GM19193 (cell line): ENCODE measurements at regions not wholly inside any gene's neighbourhood (a gene's known extent, or its start where the extent isn't known, plus 50 kb on each side); places are given as distances from the start of the nearest gene placed in this dataset.

Source experiments
- POLR2A ChIP-seq: IDR thresholded peaks from 4 replicates; pipeline ENCODE4 v1.6.1; 2011; ENCODE audit not compliant: insufficient read depth, insufficient read length; ENCODE audit errors: extremely low read depth

DNA sequence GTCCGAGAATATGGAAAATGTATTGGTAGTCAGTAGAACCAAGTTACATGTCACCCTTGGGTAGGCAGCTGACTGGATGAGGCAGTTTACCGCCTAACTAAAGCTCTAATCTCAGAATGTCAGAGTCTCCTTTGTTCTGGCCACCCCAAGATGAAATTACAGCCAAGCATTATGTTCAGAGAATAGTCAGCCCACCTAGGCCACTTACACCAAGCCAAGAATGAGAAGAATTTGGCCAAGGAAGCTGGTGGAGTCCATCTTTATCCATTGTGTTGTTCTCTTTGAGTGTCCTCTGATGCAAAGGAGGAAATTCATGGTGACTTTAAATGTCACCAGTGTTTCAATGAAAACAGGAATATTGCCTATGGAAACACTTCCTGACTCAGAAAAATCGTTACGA, 275.1 kb upstream of the MAP3K1 start:
- TF ChIP-seq POLR2A = no peak

DNA sequence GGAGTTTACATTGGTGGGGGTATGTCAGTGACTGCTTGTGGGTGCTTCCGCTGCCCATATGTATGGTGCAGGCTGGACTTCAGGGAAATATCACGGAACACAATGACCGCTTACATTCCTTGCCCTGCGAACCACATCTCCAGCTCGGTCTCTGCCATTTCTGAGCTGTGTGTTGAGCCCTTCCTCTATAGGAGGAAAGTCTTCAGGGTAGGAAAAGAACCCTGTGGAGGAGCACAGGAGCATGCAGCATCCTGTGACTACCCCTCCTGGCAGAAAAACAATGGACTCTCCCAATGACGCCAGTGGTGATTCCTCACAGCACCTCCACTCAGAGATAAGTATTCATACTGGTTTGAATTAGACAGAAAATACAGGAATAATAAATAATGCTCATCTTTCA, 276.8 kb upstream of the MAP3K1 start:
- no peak for TF ChIP-seq POLR2A

DNA sequence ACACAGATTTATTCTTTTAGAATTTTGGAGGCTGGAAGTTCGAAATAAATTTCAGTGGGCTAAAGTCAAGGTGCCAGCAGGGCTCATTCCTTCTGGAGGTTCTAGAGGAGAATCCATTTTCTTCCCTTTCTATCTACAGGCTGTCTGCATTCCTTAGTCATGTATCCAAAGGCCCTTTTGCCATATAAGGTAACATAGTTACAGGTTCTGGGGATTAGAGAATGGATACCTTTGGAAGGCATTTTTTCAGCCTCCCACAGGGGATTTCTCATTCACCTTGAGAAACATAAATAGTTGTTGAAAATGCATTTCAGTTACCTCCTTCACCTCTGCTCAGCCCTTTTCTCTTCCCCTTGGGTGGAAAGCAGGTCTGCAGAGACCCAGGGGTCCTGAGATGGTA, 280.0 kb upstream of the MAP3K1 start:
- TF ChIP-seq POLR2A = no peak

DNA sequence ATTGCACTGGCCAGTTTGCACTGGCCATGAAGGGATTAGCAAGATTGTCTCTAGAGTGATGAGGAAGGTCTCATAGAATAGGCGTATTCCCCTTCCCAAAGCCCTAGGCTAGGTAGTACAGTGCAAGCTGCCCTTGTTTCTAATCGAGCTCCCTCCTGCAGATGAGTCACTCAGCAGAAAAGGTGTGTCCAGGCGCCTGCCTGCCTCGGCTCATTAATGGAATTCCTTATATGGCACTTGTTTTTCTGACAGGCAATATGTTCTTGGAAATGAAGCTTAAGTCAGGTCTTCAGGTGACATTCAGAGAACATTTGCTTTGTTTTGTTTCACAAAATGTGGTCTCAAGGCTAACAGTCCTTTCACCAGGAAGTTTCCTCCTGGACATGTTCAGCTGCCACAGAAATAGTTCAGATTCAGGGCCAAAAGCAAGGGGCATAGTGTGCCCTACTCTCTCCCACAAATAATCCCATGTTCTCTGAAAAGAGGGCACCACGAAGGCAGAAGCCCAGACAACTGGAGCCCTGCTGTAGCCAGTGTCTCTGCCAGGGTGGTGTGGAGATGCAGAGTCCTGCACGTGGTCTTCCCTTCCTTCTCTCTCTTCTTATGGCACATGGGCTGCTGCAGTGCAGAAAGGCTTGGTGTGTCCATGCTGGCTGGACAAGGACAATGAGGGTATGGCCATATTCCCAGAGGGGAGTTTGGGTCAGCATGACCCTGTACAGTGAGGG, 281.1 kb upstream of the MAP3K1 start:
- TF ChIP-seq POLR2A = no peak

DNA sequence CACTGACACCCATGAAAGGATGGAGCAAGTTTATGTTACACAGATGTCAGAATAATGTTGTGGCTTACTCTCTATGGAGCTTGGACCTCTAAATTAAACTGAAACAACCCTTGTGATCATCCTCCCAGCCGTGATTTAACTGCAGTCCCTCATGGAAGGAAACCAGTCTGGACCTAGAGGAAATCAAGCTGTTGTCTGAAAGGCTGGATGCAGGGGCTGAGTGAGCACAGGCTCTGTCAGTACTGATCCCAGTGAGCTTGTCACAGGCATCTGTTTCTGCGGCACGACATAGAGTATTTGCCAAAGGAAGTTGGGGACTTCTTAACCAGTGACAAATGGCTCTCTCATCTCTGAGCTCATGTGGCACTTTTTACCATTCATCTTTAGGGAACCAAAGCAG, 282.9 kb upstream of the MAP3K1 start:
- no peak for TF ChIP-seq POLR2A

DNA sequence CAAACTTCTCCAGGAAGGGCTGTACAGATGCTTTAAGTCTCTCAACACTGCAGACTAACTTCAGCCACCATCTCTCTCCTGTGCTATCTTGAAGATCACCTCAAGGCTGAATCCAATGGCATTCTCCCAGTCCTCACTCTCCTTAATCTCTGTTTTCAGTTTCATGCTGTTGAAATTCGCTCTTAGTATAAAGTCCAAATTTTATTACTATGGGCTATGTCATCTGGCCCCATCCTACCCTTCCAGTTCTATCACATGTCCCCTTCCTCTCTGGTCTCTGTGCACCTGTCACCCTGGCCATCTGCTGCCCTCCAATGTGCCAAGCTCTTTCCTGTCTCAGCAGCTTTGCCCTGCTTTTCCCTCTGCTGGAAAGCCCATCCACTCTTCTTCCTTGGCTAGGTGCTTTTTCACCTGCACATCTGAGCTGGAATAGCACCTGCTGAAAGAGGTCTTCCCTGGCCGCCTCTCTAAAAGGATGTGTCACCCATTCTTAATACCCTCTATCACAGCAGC, 284.7 kb upstream of the MAP3K1 start:
- TF ChIP-seq POLR2A = no peak

DNA sequence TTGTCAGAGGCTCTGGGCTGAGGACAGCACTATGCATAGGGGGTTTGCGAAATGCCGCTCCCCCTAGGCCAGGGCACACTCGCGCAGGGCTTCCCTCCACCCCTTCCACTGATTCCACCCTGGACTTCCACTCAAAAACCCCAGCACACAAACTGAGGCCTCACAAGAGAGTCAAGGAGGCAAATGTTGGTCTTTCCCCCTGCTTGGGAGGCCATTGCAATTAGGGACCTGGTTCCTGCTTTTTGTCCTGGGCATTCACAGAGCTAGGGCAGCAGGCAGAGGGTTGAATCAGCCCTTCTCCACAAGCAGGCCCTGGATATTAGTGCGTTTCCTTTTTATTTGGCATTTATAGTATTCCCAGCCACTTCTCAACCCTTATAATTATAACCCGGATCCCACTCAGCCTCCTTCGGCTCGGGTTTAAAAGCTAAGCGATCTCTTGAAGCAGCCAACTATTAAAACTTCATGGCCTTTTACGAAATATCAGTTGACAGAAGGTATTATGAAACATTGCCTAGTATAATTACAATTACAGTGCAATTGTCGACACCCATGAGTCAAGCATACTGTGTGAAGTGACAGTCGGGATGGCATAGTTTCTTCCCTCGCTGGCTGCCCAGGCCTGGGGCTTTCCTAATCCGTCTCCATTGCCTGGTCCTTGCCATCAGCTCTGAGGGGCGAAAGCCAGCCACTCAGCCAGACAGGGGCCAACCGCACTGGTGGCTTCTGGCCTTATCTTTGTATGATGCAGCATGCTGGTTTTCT, 285.5 kb upstream of the MAP3K1 start:
- TF ChIP-seq POLR2A = no peak

DNA sequence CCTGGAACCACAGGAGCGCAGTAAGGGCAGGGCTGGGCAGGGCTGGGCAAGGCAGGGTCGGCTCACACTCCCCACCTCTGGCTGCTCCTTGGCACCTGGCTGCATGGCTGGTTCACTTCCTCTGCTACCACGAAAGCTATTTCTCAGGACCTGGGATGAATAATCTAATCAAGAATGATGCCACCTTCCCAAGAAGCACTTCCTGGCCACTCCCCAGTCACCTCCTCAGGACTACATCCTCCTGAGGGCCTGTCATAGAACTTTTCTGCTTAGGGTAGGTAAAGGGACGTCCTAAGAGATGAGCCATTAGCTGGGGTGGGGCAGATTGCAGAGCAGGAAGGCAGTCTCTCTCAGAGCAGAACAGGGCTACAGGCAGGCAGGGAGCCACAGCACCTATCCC, 288.2 kb upstream of the MAP3K1 start:
- TF ChIP-seq POLR2A = no peak

DNA sequence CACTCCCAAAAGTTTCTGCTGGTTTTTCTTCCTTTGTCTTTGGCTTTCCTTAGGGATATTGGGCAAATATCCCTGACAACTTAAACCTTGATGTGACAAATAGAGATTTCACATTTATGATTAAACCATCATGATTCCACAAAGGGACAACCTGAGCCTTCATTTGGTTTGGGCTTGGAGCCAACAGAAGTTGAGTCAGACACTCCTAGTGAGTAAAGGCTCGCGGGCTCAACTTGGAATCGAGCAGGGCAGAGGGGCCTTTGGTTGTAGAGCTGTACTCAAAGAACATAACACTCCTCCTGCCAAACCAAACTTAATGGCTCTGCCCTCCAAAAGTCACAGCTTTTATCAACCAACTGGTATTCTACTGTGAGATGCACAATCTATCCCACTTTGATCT, 290.2 kb upstream of the MAP3K1 start:
- no peak for TF ChIP-seq POLR2A

DNA sequence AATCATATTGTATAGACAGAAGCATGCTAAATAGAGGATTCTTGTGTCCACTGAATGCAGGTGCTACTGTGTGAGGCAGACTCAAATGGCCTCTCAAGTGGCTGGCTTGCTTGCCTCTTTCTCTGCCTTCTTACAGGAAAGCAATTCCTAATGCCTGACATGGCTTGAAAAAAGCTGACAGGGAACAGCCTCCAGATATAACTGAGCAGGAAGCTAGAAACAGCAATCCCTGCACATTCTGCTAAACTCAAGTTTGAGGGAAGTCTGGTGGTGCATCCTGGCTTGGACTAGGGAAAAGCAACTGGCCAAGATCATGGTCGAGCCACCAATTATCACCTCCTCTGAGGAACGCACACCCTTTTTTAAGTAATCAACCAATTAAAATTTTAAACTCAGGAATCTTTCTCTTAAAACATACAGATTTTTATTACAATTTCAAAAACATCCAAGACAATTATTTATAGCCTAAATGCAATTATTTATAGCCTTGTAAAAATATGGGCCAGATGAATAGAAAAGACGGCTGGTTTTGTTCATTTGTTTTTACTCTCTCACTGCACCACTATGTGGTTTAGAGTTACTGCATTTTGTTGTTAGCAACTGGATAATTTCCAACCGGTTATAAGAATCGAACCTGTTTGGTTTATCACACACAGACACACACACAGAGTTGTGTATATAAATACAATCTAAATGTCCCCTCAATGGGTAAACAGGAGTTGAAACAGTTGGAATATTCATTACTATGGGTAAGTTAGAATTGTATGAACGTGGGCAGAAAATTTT, 290.9 kb upstream of the ANKRD55 start:
- no peak for TF ChIP-seq POLR2A

DNA sequence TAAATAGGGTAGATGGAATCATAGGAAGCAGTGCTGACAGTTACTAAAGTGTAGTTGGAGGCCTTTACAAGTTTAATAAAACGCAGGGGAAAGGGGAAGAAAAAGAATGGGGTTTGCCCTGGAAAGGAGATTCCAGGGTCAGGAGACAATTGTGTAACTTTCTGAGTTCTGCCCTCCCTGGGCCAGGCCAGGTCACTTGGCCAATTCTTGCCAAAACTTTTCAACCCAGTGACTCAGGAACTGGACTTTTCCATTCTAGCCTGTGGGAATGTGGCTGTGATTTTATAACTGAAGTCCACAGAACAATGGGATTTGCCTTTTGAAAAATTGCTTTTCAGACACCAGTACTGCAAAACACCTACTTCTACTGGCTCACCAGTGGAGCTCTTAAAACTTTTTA, 289.8 kb upstream of the ANKRD55 start:
- TF ChIP-seq POLR2A = no peak

DNA sequence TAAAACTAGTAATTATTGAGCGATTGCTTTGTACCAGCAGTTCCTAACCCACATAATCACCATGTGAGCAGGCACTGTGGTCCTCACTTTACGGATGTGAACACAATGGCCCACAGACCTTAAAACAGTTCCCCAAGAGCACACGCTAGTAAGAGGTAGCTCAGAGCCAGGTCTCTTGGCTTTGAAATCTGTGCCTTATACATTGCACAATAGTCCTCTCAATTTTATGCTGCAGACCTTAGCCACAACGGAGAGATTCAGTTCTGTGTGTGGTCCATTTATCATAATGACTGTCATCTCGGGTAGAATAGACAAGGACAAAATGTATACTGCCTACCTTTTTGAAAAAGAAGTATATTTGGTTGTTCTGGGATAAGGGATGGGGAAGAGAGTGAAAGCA, 289.0 kb upstream of the ANKRD55 start:
- no peak for TF ChIP-seq POLR2A

DNA sequence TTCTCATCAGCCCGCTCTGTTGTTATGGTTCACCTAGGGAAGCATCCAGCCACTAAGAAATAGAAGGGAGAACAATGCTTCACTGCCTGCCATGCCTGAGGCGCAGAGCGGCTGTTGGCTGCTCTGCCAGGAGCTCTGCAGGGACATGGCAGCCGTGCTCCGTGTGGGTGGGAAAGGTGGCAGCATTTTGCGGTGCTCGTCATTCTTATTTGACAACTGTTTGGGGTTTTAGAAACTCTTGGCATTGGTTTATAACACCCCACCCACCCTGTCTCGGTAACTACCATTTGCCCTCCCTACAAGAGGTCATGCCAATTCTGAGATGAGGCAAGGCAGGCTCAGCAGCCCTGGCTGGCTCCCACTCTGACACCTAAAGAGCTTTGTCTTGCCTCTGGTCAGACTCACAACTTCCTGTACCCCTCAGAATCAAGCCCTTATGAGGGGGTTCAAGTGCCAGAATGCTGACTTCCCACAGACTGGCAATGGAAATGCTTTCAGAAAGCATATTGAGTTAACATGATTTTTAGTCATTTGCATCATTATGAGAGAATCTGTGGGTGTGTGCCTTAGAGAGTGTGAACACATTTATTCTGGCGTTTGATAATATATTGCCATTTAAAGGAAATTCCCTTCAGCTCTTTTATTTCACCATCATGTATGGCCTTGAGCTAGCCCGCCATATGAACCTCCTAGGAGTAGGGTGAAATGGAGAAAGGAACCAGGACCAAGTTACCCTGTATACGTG, 288.0 kb upstream of the ANKRD55 start:
- no peak for TF ChIP-seq POLR2A

DNA sequence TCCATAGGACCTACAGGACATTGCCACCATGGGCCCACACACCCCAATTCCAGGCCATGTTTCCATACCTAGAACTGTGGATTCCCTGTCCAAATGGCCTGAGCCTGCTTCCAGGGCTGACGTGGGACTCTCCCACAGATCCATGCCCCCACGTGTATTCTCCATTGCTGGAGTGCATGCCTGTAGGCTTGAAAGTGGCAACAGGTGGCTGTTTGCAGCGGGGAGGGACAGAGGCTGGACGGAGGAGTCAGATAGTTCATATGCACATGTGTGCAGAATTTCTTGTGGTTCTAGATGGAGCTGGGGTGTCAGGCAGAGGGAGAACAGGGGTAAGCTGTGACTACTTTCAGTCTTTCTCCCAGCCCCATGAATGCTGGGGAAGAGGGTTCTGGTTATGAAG, 285.7 kb upstream of the ANKRD55 start:
- TF ChIP-seq POLR2A = no peak

DNA sequence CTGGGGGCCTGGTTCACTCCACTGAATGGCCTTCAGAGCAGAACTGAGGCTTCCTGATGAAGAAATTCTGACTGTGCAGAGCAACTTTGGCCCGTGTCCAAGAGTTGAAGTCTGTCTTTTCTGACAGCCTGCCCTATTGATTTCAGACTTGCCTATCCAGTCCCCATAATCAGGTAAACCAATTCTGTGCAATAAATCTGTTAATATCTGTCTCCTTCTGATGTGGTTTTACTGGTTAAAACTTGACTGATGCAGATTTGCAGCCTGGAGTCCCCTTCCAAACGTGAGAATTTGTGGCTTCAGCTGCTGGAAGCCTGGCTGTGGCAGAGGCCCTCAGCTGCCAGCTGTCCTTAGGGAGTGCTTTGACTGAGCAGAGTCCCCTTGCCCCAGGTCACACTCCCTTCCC, 283.9 kb upstream of the ANKRD55 start:
- TF ChIP-seq POLR2A = no peak
